LHCN-M2 (cell line): ENCODE measurements at regions not wholly inside any gene's neighbourhood (a gene's known extent, or its start where the extent isn't known, plus 50 kb on each side); places are given as distances from the start of the nearest gene placed in this dataset.
A peak's percentile ranks its signal among the peaks of the same experiment; 100 is the strongest.

Experiments used
- DNase-seq: peaks from one replicate; pipeline ENCODE4 v3.0.0-alpha.2; 2012; ENCODE audit warnings: low read depth

- DNase-seq = no peak
Observed at GRCh38 chr13:97561182-97561581, 127.2 kb downstream of the RAP2A start.

GRCh38 chr13:97562962-97563361 is 129.0 kb downstream of the RAP2A start:
- DNase-seq = no peak

GRCh38 chr13:97564956-97565355 is 131.0 kb downstream of the RAP2A start:
- DNase-seq = no peak

GRCh38 chr13:97565906-97566305 is 131.9 kb downstream of the RAP2A start:
- no peak for DNase-seq

GRCh38 chr13:97566907-97567306 is 132.9 kb downstream of the RAP2A start:
- DNase-seq = no peak

- DNase-seq = peak; percentile 4
Observed at GRCh38 chr13:97567510-97568243, 133.7 kb downstream of the RAP2A start.

- DNase-seq = no peak
Observed at GRCh38 chr13:97568850-97569249, 134.9 kb downstream of the RAP2A start.

GRCh38 chr13:97569841-97570240 is 135.9 kb downstream of the RAP2A start:
- DNase-seq = no peak

GRCh38 chr13:97570442-97570841 is 136.5 kb downstream of the RAP2A start:
- no peak for DNase-seq

GRCh38 chr13:97573011-97573410 is 139.0 kb downstream of the RAP2A start:
- no peak for DNase-seq

GRCh38 chr13:97574926-97575325 is 141.0 kb downstream of the RAP2A start:
- DNase-seq = peak; percentile 39

- no peak for DNase-seq
Observed at GRCh38 chr13:97577026-97577425, 143.1 kb downstream of the RAP2A start.

GRCh38 chr13:97582170-97582569 is 148.2 kb downstream of the RAP2A start:
- no peak for DNase-seq

GRCh38 chr13:97583907-97584497 is 150.0 kb downstream of the RAP2A start:
- DNase-seq = no peak

- DNase-seq = no peak
Observed at GRCh38 chr13:97586941-97587340, 153.0 kb downstream of the RAP2A start.

- no peak for DNase-seq
Observed at GRCh38 chr13:97588993-97589392, 155.0 kb downstream of the RAP2A start.

GRCh38 chr13:97600458-97601075 is 166.6 kb downstream of the RAP2A start:
- DNase-seq = peak; percentile 43

- DNase-seq = no peak
Observed at GRCh38 chr13:97615266-97615665, 181.3 kb downstream of the RAP2A start.

GRCh38 chr13:97616385-97616784 is 182.4 kb downstream of the RAP2A start:
- no peak for DNase-seq

- DNase-seq = no peak
Observed at GRCh38 chr13:97621025-97621424, 187.1 kb downstream of the RAP2A start.

- DNase-seq = no peak
Observed at GRCh38 chr13:97621631-97622030, 187.7 kb downstream of the RAP2A start.

GRCh38 chr13:97627566-97627965 is 193.6 kb downstream of the RAP2A start:
- peak; percentile 79 for DNase-seq
